GM12892 (cell line): ENCODE measurements at regions not wholly inside any gene's neighbourhood (a gene's known extent, or its start where the extent isn't known, plus 50 kb on each side); places are given as distances from the start of the nearest gene placed in this dataset.

Experiments
- POLR2A ChIP-seq: IDR thresholded peaks from 2 replicates; pipeline ENCODE4 v1.6.1; 2011; ENCODE audit warnings: low read depth, low read length, control low read depth
- POLR2AphosphoS5 ChIP-seq: IDR thresholded peaks from 2 replicates; pipeline ENCODE4 v1.6.1; 2011; ENCODE audit warnings: low read depth, low read length, control low read depth

DNA sequence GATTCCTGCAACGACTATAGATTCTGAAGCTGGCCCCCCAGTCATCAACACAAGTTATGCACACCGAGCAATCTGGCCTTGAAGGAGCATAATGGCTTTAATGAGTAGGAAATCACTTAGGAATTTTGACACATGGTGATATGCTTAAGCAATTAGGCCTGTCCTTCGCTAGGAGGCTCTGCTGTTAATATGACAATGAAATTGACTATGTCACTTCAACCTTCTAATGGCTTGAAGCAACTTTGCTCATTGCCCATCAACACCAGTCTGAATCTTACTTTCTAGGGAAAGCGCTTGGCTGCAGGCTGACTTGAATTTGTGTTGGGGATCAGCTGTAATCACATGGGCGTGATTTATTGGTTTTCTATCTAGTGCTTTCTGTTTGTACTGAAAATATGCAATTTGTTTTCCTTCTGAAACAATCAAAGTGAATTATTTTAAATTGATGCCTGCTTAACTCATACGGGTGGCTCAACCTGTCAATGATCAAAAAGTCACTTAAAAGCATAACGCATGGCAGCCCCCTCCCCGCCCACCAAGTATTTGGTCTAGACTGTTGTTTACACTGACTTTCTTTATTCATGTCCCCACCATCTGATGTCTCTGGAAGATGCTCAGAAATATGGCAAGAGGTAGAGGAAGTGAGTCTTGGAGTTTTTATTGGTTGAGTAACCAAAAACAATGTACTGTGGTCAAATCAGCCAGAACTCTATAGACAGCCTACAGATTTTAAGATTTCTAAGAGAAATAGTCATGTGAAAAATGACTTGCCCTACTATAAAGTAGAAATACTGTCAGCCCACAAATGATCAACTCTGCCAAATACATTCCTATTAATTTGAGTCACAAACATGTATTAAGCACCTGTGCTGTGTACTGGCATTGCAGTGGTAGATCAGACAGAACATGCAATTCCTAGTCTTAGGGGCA is 344.9 kb downstream of the RBM43 start:
- TF ChIP-seq POLR2A (no peak), POLR2AphosphoS5 (no peak)
